Endothelial cell of umbilical vein (primary cell): ENCODE measurements at regions not wholly inside any gene's neighbourhood (a gene's known extent, or its start where the extent isn't known, plus 50 kb on each side); places are given as distances from the start of the nearest gene placed in this dataset.

ENCODE experiments used
- BruUV-seq: library from RNA; stranded (reverse); fragments of 400-500 nt; replicated peaks from 2 replicates; lab custom pipeline; 2021; lab: Mats Ljungman, UMichigan
- CTCF ChIA-PET: fragments of 300-600, 350-600 bp; sonication (Branson Sonifier 250); formaldehyde crosslinking; loops from one replicate; lab custom pipeline; 2021; ENCODE audit warnings: antibody characterized with exemption, inconsistent platforms; lab: Charles Lee
- POLR2A ChIA-PET: fragments of 300-600, 350-600 bp; sonication (Branson Sonifier 250); formaldehyde crosslinking; loops from one replicate; lab custom pipeline; 2021; ENCODE audit warnings: antibody characterized with exemption, inconsistent platforms; lab: Charles Lee
- DNase-seq: peaks from one replicate; pipeline ENCODE4 v3.0.0-alpha.2; 2011; ENCODE audit warnings: low read depth, low spot score
- FAIRE-seq: peaks from 2 replicates; lab custom pipeline; 2011; peaks lifted over from hg19 to GRCh38; lab: Jason Lieb, UNC
- H2AFZ ChIP-seq: 2 replicates; pipeline ENCODE4 v1.6.0; 2012; ENCODE audit warnings: low read depth, low read length, control low read depth, inconsistent platforms
- H3K27ac ChIP-seq: 2 replicates; pipeline ENCODE4 v1.5.1; 2011; ENCODE audit warnings: low read depth, mild to moderate bottlenecking, control low read depth, low read length, moderate library complexity; ENCODE audit not compliant: insufficient read depth
- H3K27me3 ChIP-seq, 2 experiments: 2 replicates each; pipeline versions ENCODE4 v1.6.0 to v1.6.1; 2011; ENCODE audit warnings: low read length in 2 of 2, mixed read lengths in 1 of 2; ENCODE audit not compliant: control insufficient read depth in 2 of 2, insufficient read depth in 2 of 2
- H3K36me3 ChIP-seq, 2 experiments: 2 replicates in 1 of 2; 3 replicates in 1 of 2; pipeline ENCODE4 v1.5.1; 2011; ENCODE audit warnings: low read length in 2 of 2, mild to moderate bottlenecking in 1 of 2, moderate library complexity in 1 of 2; ENCODE audit not compliant: control insufficient read depth in 2 of 2, insufficient read depth in 2 of 2; ENCODE audit errors: extremely low read depth in 1 of 2
- H3K4me1 ChIP-seq: 3 replicates; pipeline ENCODE4 v1.5.1; 2011; ENCODE audit warnings: mild to moderate bottlenecking, low read length; ENCODE audit not compliant: control insufficient read depth, insufficient read depth; ENCODE audit errors: extremely low read depth
- H3K4me2 ChIP-seq: 2 replicates; pipeline ENCODE4 v1.6.1; 2011; ENCODE audit warnings: low read length, control low read depth, mixed read lengths; ENCODE audit not compliant: insufficient read depth
- H3K4me3 ChIP-seq, 3 experiments: fragments of 200-600 bp in 1 of 3; sonication (generic), shearing (Covaris generic) in 1 of 3; replicated peaks in 1 of 3; 2 replicates each; pipeline ENCODE4 v1.5.1; 2011 to 2016; ENCODE audit warnings: control low read depth in 3 of 3, low read length in 3 of 3, mild to moderate bottlenecking in 2 of 3, inconsistent platforms in 1 of 3, low read depth in 1 of 3, moderate library complexity in 1 of 3; ENCODE audit not compliant: insufficient read depth in 1 of 3
- H3K79me2 ChIP-seq: 2 replicates; pipeline ENCODE4 v1.6.0; 2012; ENCODE audit warnings: low read length, inconsistent platforms; ENCODE audit not compliant: control insufficient read depth, insufficient read depth
- H3K9ac ChIP-seq: replicated peaks from 2 replicates; pipeline ENCODE3; 2011; ENCODE audit warnings: low read length, control low read depth; ENCODE audit not compliant: insufficient read depth; ENCODE audit errors: extremely low read depth
- H3K9me1 ChIP-seq: replicated peaks from 3 replicates; pipeline ENCODE4 v1.6.0; 2011; ENCODE audit warnings: mild to moderate bottlenecking, low read length; ENCODE audit not compliant: control insufficient read depth, insufficient read depth; ENCODE audit errors: extremely low read depth
- H3K9me3 ChIP-seq: replicated peaks from 2 replicates; pipeline ENCODE4 v1.5.1; 2012; ENCODE audit warnings: low read length, inconsistent platforms; ENCODE audit not compliant: control insufficient read depth, insufficient read depth
- H4K20me1 ChIP-seq: replicated peaks from 2 replicates; pipeline ENCODE3; 2011; ENCODE audit warnings: mild to moderate bottlenecking, low read length; ENCODE audit not compliant: control insufficient read depth, insufficient read depth; ENCODE audit errors: extremely low read depth
- EZH2 ChIP-seq: IDR thresholded peaks from 2 replicates; pipeline ENCODE4 v1.6.1; 2012; ENCODE audit warnings: borderline replicate concordance, low read depth, mild to moderate bottlenecking, moderate library complexity, low read length, inconsistent platforms; ENCODE audit not compliant: severe bottlenecking
- FOS ChIP-seq: IDR thresholded peaks from 2 replicates; pipeline ENCODE4 v1.6.1; 2011; ENCODE audit warnings: mild to moderate bottlenecking, low read length, moderate library complexity, borderline replicate concordance; ENCODE audit not compliant: insufficient read depth
- GATA2 ChIP-seq: IDR thresholded peaks from 2 replicates; pipeline ENCODE4 v1.7.0; 2011; ENCODE audit warnings: low read depth, mild to moderate bottlenecking, moderate library complexity, mixed read lengths, low read length; ENCODE audit not compliant: insufficient read length, insufficient read depth
- JUN ChIP-seq: IDR thresholded peaks from 2 replicates; pipeline ENCODE4 v1.6.1; 2011; ENCODE audit warnings: borderline replicate concordance, low read depth; ENCODE audit not compliant: insufficient read length, insufficient read depth
- MAX ChIP-seq: IDR thresholded peaks from 2 replicates; pipeline ENCODE4 v1.6.1; 2011; ENCODE audit not compliant: insufficient read depth, insufficient read length
- MYC ChIP-seq: IDR thresholded peaks from one replicate; pipeline ENCODE4 v1.6.1; 2011; ENCODE audit warnings: mild to moderate bottlenecking, low read depth, low read length
- POLR2AphosphoS5 ChIP-seq: IDR thresholded peaks from 2 replicates; pipeline ENCODE4 v1.6.1; 2012; ENCODE audit warnings: low read depth, mild to moderate bottlenecking, control low read depth, low read length, moderate library complexity; ENCODE audit not compliant: insufficient read depth
- dilution Hi-C: fragments of 300-500 bp; cut with MboI; formaldehyde crosslinking; loops from one replicate; pipeline ENCODE4 v1.15.0; 2019; ENCODE audit warnings: low sequenced_read_pairs; ENCODE audit not compliant: extremely low pct_ligation_motif_present
- intact Hi-C: fragments of 100-400 bp; cut with micrococcal nuclease; formaldehyde crosslinking; loops from one replicate; pipeline ENCODE4 v1.10.0; 2022
- TF ChIP-seq, protein P1 (sequence below), 2 donors: IDR thresholded peaks; 1 replicate in 1 of 2; 2 replicates in 1 of 2; pipeline ENCODE4 v1.5.1; 2011; ENCODE audit warnings: low read length in 2 of 2, mild to moderate bottlenecking in 2 of 2, moderate library complexity in 2 of 2, control low read depth in 1 of 2, inconsistent platforms in 1 of 2, low read depth in 1 of 2; ENCODE audit not compliant: insufficient read depth in 1 of 2; ENCODE audit errors: extremely low read depth in 1 of 2

- Histone ChIP-seq H3K9me3 (no peaks in the 10 kb centered on the region), H3K9me1 (no peaks in the 10 kb centered on the region), H3K27ac (no peak overlapping the region), H3K27me3 (no peaks in the 10 kb centered on the region), H3K79me2 (no peaks in the 10 kb centered on the region), H4K20me1 (no peaks in the 10 kb centered on the region), H2AFZ (no peak overlapping the region), H3K4me1 (no peaks in the 10 kb centered on the region), H3K4me3 (no peak overlapping the region), H3K36me3 (no peaks in the 10 kb centered on the region), H3K9ac (no peak overlapping the region), H3K4me2 (no peak overlapping the region)
- POLR2A ChIA-PET: no interaction called here
- no TSS peak for BruUV-seq
- FAIRE-seq: no peak
- peak; percentile 21 for DNase-seq
- dilution Hi-C loops (no loop called here), intact Hi-C loops (no loop called here)
- CTCF ChIA-PET: interaction anchor here (1.0 to 1.3 kb wide), 3 partner anchors 9 to 33 kb away, joined by 3 read pairs; no protein-coding TSS in a partner anchor
- no peak for TF ChIP-seq MYC
- no peak for TF ChIP-seq JUN
- no peak for TF ChIP-seq EZH2
- TF ChIP-seq FOS: no peak
- TF ChIP-seq, protein P1, sequence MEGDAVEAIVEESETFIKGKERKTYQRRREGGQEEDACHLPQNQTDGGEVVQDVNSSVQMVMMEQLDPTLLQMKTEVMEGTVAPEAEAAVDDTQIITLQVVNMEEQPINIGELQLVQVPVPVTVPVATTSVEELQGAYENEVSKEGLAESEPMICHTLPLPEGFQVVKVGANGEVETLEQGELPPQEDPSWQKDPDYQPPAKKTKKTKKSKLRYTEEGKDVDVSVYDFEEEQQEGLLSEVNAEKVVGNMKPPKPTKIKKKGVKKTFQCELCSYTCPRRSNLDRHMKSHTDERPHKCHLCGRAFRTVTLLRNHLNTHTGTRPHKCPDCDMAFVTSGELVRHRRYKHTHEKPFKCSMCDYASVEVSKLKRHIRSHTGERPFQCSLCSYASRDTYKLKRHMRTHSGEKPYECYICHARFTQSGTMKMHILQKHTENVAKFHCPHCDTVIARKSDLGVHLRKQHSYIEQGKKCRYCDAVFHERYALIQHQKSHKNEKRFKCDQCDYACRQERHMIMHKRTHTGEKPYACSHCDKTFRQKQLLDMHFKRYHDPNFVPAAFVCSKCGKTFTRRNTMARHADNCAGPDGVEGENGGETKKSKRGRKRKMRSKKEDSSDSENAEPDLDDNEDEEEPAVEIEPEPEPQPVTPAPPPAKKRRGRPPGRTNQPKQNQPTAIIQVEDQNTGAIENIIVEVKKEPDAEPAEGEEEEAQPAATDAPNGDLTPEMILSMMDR (IDR thresholded peaks at IDR 0.05; ENCODE audit: extremely low read depth in 1 of 2, insufficient read depth in 1 of 2, low read depth in 1 of 2, low read length in 2 of 2): no peak
These were observed 436.0 kb upstream of the NR2F2 start for GRCh38 chr15:95894407-95894956.

GRCh38 chr15:95895508-95895907, 435.0 kb upstream of the NR2F2 start:
- Histone ChIP-seq H3K79me2 (no peaks in the 10 kb centered on the region), H3K9me3 (no peaks in the 10 kb centered on the region), H3K9me1 (no peaks in the 10 kb centered on the region), H3K4me2 (no peak overlapping the region), H3K4me1 (no peaks in the 10 kb centered on the region), H3K27ac (no peak overlapping the region), H3K27me3 (no peaks in the 10 kb centered on the region), H4K20me1 (no peaks in the 10 kb centered on the region), H3K9ac (no peak overlapping the region), H3K36me3 (no peaks in the 10 kb centered on the region), H3K4me3 (no peak overlapping the region), H2AFZ (no peak overlapping the region)
- POLR2A ChIA-PET: no interaction called here
- dilution Hi-C loops: no loop called here
- no peak for FAIRE-seq
- no TSS peak for BruUV-seq
- DNase-seq: no peak
- CTCF ChIA-PET: no interaction called here
- intact Hi-C loops: no loop called here
- TF ChIP-seq, protein P1 (IDR thresholded peaks at IDR 0.05; ENCODE audit: extremely low read depth in 1 of 2, insufficient read depth in 1 of 2, low read depth in 1 of 2, low read length in 2 of 2): no peak
- TF ChIP-seq POLR2AphosphoS5 (no peak), EZH2 (no peak), FOS (no peak), MAX (no peak), GATA2 (no peak)
